HG03521 (cell line): ENCODE measurements at regions not wholly inside any gene's neighbourhood (a gene's known extent, or its start where the extent isn't known, plus 50 kb on each side); places are given as distances from the start of the nearest gene placed in this dataset.
"Not testable (repeated sequence)": the region's sequence is repeated elsewhere in the genome, so short reads cannot be mapped to it uniquely, and the experiment has no call there.

Source experiments
- ATAC-seq: cut with Tn5 transposase; IDR thresholded peaks from one replicate; pipeline ENCODE4 v1.9.1; 2021; ENCODE audit warnings: mild to moderate bottlenecking, moderate library complexity; ENCODE audit not compliant: unreplicated experiment

DNA sequence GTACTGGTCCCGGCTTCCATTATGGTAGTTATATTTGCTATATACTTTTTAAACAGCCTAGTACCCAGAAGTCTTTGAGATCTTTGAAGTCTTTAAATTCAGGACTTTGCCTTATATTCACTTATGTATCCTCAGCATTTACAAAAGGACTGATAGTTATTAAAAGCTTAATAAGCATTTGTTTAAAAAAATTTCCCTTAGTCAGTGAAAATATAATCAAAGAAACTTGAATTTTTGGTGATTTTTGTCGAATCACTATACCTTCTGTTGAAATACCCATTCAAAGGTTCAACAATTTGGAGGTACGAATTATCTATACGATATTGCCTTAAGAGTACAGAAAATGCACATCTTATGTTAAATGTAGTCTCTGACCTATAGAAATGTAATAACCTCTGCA lies 721.4 kb downstream of the NSUN3 start:
- ATAC-seq: no peak

DNA sequence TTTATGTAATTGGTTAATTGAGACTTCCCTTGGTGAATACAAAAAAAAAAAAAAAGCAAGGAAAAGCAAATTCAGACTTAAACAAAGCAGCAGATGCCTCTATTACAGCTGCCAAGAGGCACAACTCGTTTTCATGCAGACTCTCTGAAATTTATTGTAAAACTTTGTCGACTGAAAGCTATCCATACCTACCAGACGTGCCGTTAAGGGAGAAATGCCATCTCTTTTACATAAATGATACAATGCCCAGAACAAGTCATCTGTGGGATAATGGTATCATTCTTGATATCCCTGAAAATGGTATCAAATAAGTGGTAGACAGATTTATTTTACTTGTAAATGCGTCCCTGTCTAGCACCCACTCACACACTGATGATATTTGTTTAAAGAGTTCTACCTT lies 724.2 kb downstream of the NSUN3 start:
- no peak for ATAC-seq

DNA sequence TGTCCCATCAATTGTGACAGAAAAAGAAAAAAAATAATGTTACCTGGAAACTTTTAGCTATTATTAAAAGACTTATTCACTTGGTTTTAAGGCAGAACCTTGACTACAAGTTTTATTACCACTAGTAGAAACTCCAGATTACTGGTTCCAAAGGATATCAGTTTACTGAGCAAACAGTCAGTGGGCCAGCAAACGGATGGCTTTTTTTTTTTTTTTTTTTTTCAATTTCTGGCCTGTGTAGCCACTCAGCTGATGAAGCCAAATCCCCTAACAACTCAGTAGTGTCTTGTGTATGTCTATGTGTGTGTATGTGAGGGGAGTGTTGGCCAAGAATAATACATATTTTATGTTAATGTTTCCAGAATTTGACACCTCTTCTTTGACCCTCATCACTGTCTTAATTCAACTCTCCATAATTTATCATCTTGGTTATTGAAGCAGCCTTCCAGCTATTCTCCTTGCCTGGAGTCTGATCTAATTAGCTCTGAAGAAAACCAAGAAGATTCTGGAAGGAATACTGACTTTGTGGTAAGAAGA lies 724.9 kb downstream of the NSUN3 start:
- no peak for ATAC-seq

DNA sequence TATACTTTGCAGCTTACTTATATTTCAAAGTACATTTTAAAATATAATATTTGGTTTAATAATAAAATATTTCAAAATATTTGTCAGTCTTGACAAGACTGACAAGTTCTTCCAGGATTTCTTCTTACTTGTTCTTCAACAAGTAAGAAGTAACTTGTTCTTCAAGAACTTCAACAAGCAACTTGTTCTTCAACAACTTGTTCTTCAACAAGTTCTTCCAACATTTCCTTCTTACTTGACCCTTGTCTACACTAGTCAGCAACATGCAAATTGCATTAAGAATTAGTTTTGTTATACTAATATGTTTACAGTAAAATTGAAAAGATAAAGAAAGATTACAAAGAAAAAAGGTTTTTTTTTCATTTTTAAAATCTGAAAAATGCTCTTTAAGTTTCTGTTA lies 731.7 kb downstream of the NSUN3 start:
- no peak for ATAC-seq

DNA sequence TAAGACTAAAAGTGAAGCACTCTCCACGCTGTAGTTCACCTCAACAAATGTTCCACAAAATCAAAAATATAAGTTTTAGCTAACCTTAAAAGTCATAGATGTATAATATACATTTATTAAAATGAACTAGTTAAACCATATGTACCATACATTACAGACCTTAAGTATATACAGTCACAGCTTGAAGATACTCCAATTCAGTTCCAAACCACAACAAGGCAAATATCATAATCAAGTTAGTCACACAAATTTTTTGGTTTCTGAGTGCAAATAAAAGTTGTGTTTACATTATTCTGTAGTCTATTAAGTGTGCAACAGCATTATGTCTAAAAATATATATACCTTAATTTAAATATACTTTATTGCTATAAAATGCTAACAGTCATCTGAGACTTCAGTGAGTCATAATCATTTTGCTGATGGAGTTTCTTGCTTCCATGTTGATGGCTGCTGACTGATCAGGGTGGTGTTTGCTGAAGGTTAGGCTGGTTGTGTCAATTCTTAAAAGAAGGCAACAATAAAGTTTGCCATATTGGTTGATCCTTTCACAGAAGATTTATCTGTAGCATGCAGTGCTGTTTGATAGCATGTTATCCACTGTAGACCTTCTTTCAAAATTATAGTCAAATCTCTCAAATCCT lies 736.7 kb downstream of the NSUN3 start:
- no peak for ATAC-seq

DNA sequence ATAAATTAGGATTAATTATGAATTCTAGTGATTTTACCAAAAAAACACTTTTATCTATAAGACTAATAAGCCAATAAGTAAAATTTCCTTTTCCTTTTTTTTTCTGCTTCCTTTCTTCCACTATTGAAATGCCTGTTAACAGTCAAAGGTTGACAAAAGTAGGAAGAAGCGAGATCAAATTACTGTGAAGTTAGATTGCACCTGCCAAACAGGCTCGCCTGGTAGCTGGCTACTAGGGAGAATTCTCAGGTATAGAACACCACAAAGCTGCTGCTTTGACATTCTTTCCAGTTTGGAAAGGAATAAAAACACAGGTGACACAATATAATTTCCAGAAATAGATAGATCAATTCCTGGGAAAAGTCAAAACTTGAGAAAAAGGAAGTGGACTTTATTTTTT lies 749.0 kb downstream of the NSUN3 start:
- no peak for ATAC-seq

DNA sequence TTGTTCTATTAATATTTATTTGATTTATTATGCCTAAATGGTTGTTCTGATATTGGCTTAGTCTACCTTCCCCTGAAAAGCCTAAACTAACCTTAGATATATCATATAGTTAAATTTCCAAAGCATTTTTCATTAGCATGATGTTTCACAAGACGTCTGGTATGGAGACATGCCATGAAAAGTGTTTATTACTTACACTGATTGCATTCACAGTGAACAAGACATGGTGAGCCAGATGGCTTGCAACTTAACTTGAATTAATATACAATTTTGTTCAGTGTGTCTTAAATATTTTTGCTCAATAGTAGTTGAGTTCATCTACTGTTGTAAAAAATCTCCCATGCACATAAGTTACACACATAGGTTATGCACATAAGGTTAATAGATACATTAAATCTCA lies 758.4 kb downstream of the NSUN3 start:
- ATAC-seq: no peak

DNA sequence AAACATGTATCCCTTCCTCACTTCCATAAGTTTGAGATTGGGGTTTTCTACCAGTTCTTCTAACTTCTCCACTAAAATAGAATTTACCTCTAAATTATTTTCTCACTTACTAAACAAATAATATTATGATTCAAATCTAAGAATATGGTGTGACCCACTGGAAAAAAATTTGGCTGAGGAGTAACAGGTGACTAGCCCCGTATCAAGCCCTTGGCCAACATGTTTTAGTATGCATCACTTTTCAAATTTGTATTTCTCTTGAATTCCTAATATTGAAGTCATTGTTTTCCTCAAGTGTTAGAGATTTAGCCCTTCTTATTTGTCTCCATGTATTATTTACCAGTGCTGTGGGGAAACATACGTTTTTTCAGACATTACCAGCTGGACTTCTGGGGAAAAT lies 759.4 kb downstream of the NSUN3 start:
- no peak for ATAC-seq

DNA sequence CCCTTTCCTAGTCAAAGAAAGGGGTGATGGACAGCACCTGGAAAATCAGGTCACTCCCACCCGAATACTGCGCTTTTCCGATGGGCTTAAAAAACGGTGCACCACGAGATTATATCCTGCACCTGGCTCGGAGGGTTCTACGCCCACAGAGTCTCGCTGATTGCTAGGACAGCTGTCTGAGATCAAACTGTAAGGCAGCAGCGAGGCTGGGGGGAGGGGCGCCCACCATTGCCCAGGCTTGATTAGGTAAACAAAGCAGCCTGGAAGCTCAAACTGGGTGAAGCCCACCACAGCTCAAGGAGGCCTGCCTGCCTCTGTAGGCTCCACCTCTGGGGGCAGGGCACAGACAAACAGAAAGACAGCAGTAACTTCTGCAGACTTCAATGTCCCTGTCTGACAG lies 783.4 kb downstream of the NSUN3 start:
- ATAC-seq: not testable (repeated sequence)

DNA sequence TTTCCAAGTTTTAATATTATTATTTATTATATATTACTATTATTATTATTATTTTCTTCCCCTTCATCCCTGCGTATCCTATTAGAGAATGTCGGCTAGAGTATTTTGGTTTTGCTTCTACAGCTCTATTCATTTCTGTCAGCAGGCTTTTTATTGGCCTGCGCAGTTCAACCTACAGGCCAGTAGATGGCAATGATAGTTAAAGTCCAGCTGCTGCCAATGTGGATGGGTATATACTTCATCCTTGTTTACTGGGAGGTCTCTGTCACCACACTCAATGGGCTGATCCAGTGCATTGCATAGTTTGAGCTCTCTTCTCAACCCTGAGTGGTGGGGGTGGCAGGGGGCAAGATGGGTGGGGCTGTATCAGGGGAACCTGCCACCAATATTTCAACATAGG lies 799.8 kb downstream of the NSUN3 start:
- ATAC-seq: no peak

DNA sequence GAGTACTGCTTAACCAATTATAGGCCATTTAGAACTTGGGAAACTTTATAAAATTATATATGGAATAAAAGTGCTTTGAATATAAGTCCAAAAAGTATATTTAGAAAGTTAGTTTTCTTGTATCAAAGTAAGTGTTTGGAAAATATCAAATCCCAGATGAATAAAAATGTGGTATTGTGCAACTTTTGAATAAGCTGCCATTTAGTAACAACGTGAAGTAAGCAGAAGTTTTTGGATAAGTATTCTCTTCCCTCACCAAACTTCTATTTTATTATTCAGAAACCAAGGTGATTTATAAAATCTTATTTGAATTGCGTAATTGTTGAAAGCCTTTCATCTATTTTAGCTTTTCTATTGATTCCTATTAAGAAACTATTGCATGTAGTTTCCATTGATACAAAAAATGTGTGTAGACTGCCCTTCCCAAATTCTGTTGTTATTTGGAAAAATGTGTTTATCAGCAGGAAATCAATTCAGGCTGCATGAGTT lies 806.2 kb downstream of the NSUN3 start:
- no peak for ATAC-seq

DNA sequence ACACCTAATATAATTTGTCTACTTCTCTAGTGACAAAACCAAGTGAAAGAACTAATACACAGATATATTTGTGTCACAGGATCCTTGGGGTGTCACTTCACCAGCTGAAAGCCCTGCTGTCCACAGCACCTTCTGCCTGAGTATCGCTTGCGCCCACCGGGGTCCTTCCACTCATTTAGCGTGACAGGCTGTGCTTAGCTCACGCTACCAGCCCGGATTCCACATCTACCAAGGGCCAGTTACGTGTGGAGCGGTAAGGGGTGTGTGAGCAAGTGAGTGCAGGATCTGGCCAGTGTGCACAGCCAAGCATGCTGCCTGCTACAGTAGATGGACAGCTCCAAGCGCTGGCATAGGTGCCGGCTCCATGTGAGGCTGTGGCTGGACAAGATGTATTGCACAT lies 810.9 kb downstream of the NSUN3 start:
- no peak for ATAC-seq

DNA sequence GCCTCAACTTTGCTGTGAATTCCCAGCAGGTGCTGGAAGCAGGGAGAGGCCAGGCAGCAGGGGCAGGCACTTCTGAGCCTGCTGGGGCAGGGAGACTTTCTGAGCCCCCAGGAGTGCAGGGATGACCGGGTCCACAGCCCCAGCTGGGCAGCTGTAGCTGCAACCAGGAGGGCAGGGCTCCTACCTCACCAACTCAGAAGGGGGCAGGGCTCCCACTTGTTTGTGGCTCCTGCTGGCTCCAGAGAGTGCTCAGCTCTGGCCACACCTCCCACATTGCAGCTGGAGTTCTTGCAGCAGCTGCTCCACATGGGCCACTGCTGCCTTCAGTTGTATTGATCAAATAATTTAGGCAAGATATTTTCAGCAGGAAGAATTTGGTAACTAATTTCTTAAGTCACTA lies 812.3 kb downstream of the NSUN3 start:
- ATAC-seq: no peak

DNA sequence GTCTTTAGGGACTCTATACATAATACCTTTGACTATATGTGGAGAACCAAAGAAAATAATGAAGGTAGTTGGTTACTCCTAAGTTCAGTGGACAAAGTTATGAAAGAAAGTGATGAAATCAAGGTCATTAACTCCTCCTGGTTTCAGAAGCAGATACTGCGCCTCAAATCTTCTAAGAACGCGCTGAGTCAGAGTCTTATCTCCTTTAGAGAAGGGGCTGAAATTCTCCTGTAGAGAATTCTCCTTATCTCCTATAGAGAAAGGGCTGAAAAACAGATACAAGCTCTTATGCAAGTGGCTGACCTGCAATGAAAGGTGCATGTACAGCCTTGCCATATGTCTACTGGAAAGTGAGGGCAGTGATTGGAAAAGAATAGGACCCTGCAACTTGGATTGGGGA lies 824.2 kb downstream of the NSUN3 start:
- ATAC-seq: no peak

DNA sequence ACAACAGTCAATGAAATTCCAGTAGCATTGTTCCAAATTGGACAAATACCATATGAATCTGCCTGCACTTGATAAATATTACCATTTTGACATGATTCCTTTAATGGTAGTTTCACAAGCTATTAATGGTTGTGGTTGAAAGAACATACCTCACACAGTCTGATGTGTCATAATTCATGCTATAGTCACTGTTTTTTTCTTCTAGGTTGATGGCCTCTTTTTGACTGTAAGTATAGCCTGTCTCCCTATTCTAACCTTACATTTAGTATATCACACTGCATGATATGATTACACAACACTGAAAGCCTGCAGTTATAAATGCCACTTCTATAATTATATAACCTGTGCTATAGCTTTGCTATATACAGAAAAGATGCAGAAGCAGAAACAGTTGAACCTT lies 834.1 kb downstream of the NSUN3 start:
- ATAC-seq: no peak

DNA sequence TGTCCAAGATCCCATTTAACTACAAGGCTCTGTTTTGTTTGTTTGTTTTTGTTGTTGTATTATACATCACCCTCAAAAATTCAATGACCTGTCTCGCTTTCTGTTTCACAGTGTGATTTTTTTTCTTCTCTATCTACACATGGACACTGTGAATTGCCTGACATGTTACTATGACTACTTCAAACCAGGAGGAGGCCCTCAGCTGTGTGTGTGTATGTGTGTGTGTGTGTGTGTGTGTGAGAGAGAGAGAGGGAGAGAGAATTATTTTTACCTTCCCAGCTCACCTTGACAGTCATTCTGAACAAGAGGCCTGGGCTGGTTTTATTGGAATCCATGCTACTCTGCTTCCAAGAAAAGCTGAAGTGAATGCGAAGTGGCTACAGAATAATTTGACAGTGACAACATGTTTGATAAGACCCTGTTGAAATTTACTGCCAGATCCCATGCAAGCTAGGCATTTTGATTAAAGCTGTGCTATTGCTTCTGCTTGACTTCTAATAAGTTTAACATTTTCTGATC lies 841.4 kb downstream of the NSUN3 start:
- no peak for ATAC-seq

DNA sequence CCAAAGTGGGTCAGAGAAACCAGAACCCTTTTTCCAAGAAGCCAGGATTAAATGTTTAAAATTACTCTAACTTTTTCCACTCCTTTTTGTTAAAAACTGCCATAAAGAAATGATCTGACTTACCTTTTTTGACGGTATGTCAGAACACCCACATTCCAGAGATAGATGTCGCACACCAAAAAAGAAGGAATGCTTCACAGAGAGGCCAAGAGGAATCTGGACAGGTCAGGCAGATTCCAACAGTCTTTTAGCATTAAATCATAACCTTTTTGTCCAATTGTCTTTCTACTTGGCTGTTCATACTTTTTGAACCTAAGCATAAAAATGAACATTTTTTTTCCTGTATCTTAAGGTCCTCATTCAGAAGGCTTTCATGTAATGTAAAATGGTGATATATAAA lies 846.9 kb downstream of the NSUN3 start:
- no peak for ATAC-seq

DNA sequence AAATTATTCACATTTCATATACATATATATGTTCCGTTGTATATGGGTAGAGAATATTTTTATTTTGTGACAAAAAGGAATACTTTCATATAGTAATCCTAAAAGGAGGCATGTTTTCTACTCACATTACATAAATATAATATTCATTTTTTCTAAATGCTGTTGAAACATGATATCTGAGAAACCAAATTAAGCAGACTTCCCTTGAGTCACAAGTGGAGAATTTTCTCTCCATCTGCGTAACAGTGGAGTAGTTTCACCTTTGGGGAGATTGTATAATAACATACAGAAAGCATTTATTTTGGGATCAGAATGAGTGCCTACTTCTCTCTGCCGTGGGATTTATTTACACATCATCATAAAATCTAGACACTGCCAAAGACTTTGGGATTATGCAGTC lies 849.8 kb downstream of the NSUN3 start:
- ATAC-seq: no peak

DNA sequence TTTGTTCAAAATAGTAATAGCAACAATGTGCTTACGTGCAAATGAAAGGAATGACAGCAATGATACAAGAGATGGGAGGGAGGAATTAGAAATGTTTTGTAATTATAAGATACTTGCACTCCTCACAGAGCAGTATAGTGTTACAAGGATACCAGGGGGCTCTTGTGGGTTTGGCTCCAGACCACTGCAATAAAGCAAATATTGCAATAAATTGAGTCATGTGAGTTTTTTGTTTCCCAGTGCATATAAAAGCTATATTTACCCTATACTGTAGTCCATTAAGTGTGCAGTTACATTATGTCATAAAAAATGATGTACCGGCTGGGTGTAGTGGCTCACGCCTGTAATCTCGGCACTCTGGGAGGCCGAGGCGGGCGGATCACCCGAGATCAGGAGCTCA lies 864.3 kb downstream of the NSUN3 start:
- no peak for ATAC-seq

DNA sequence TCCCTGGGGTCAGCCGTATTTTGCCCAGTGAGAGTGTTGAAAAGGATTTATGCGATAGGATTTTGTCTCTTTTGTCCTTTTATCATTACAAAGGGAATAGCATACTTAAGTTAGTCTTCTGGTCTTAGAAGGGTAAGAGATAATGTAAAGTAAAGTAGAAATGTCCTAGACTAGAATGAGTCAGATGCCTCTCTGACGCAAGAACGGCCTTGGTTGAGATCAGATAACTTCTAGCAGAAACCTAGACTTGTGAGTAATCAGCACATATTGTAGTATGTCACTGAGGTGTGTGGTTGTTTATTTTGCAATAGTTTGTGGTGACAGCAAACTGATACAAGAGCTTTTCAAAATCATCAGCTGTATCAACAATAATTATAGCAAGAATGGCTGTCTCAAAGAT lies 866.1 kb downstream of the NSUN3 start:
- no peak for ATAC-seq

DNA sequence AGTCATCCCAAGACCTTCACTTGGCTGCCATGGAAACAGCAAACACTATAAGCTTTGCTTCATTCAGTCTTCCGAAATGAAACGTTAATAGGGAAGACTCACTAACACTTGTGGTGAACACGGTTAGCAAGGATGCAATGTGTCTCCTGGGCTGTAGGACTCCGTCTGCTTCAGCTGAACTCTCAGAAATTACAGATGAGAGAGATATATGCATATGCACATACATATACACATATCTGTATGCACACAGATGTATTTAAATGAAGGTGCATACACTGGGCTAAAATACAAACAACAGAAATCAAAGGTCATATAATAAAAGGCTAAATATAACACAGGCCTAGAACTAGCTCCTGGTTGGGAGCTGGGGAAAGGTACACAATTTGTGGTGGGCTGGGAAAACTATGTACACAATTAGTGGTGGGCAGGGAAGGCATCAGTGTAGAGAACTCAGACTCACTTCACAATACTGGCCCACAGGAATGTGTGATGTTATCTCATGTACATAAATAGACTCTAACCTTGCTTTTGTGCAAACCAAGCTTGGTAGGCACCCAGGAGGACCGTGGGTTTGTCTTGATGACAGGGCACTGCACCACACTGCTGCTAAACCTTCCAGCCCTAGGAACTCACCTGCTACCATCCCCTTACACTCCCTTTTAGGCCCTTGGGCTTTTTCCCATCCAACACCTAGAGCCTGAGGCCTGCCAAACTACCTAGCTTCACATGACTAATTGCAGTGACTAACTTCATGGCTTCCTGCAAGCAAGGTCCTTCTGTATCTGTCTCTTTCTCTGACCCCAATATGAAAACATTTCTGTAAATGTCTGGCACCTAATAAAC lies 873.1 kb downstream of the NSUN3 start:
- no peak for ATAC-seq

DNA sequence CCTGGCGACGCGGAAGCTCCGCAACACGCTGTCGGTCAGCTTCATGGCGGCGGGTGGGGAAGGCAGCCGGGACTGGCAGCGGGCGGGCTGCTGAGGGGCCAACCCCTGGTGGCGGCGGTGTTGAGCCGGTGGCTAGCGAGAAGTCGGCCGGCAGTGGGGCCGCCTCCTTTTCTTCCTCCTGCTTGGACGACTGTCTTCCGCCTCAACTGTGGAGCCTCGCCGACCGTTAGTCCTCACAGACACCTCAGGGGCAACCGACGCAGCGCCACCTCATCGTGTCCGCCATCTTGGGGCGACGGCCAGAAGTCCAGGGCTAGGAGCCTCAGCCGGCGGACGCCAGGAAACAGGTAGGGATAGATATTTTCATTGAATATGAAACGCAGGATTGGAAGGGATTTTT lies 875.1 kb downstream of the NSUN3 start:
- no peak for ATAC-seq
